ENCODE measurements at regions not wholly inside any gene's neighbourhood (a gene's known extent, or its start where the extent isn't known, plus 50 kb on each side); places are given as distances from the start of the nearest gene placed in this dataset.

DNA sequence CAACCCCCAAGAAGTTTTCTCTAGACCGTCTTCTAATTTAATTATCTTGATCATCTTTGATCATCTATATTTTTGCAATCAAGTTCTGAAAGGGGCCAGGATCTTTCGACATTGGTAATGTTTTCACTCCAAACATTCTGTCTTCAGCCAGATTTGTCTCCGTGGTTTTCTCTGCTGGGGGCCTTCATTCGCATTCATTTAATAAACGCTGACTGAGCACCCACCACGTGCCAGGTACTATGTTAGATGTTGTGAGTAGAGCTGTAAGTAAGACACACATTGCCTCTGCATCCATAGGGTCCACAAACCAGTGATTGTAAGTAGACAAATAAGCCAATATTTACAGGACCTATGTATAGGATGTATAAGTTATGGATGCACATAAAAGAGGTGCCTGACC, 134.5 kb upstream of the MROH9 start:
- DNase-seq (ENCODE audit: low spot score) (no peak), ATAC-seq (ENCODE audit: insufficient number of reproducible peaks, low FRiP score, low read depth) (no peak)
- TF ChIP-seq CTCF (IDR thresholded peaks at IDR 0.05): no peak
- no peaks in the 10 kb centered on the region for H3K9me3 ChIP-seq
- no peaks in the 10 kb centered on the region for H3K36me3 ChIP-seq
- no peak overlapping the region for H3K4me3 ChIP-seq
- no peaks in the 10 kb centered on the region for H3K27me3 ChIP-seq (replicated peaks; ENCODE audit: insufficient read depth)
- peaks cover 1 to 6% of the 10 kb centered on the region in 2 donors for H3K4me1 ChIP-seq (ENCODE audit: control insufficient read depth in 1 of 2, low read depth in 2 of 2)
- H3K27ac ChIP-seq: no peak overlapping the region

DNA sequence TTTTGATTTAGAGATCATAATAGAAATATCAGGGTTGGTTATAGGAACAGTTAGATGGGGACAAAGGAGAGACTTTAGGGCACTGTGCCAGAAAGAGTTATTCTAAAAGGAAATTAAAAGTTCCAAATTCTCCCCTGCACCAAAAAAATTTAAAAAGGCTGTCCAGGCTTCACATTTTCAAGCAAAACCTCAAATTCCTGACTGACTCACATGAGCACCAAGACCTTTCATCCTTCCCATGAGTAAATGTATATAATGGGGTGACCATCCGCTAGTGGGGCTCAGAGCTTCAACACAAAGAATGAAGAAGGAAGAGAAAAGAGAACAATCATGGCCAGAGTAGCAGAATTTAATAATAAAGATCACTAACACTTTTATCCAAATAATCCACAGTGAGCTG, 131.6 kb upstream of the MROH9 start:
- TF ChIP-seq CTCF (IDR thresholded peaks at IDR 0.05): no peak
- H3K4me3 ChIP-seq: no peak overlapping the region
- no peaks in the 10 kb centered on the region for H3K27me3 ChIP-seq (replicated peaks; ENCODE audit: insufficient read depth)
- H3K36me3 ChIP-seq: no peaks in the 10 kb centered on the region
- no peaks in the 10 kb centered on the region for H3K9me3 ChIP-seq
- DNase-seq (ENCODE audit: low spot score) (no peak), ATAC-seq (ENCODE audit: insufficient number of reproducible peaks, low FRiP score, low read depth) (no peak)
- H3K4me1 ChIP-seq (ENCODE audit: control insufficient read depth in 1 of 2, low read depth in 2 of 2): peaks cover 18 to 35% of the 10 kb centered on the region in 2 donors
- H3K27ac ChIP-seq: no peak overlapping the region

- no peaks in the 10 kb centered on the region for H3K27me3 ChIP-seq (replicated peaks; ENCODE audit: insufficient read depth)
- no peak for TF ChIP-seq CTCF (IDR thresholded peaks at IDR 0.05)
- no peak overlapping the region for H3K27ac ChIP-seq
- peaks cover 18 to 35% of the 10 kb centered on the region in 2 donors for H3K4me1 ChIP-seq (ENCODE audit: control insufficient read depth in 1 of 2, low read depth in 2 of 2)
- ATAC-seq (ENCODE audit: insufficient number of reproducible peaks, low FRiP score, low read depth) (no peak), DNase-seq (ENCODE audit: low spot score) (no peak)
- H3K4me3 ChIP-seq: no peak overlapping the region
- H3K9me3 ChIP-seq: no peaks in the 10 kb centered on the region
- H3K36me3 ChIP-seq: no peaks in the 10 kb centered on the region
Measured at GRCh38 chr1:170804419-170804818, 130.9 kb upstream of the MROH9 start.

GRCh38 chr1:170804879-170805278, 130.5 kb upstream of the MROH9 start:
- TF ChIP-seq CTCF (IDR thresholded peaks at IDR 0.05): no peak
- ATAC-seq (ENCODE audit: insufficient number of reproducible peaks, low FRiP score, low read depth) (no peak), DNase-seq (ENCODE audit: low spot score) (no peak)
- Histone ChIP-seq H3K4me3 (no peak overlapping the region), H3K9me3 (no peaks in the 10 kb centered on the region), H3K27ac (no peak overlapping the region), H3K36me3 (no peaks in the 10 kb centered on the region), H3K4me1 (ENCODE audit: control insufficient read depth in 1 of 2, low read depth in 2 of 2) (peaks cover 18 to 35% of the 10 kb centered on the region in 2 donors), H3K27me3 (replicated peaks; ENCODE audit: insufficient read depth) (no peaks in the 10 kb centered on the region)

GRCh38 chr1:170806961-170807360, 128.4 kb upstream of the MROH9 start:
- Histone ChIP-seq H3K27me3 (replicated peaks; ENCODE audit: insufficient read depth) (no peaks in the 10 kb centered on the region), H3K27ac (peak overlapping the region; percentile 65 to 79), H3K36me3 (no peaks in the 10 kb centered on the region), H3K4me1 (ENCODE audit: control insufficient read depth in 1 of 2, low read depth in 2 of 2) (peaks cover 18 to 35% of the 10 kb centered on the region in 2 donors), H3K4me3 (no peak overlapping the region), H3K9me3 (no peaks in the 10 kb centered on the region)
- no peak for TF ChIP-seq CTCF (IDR thresholded peaks at IDR 0.05)
- no peak for ATAC-seq (ENCODE audit: insufficient number of reproducible peaks, low FRiP score, low read depth)
- DNase-seq (ENCODE audit: low spot score): no peak
